ENCODE measurements at regions not wholly inside any gene's neighbourhood (a gene's known extent, or its start where the extent isn't known, plus 50 kb on each side); places are given as distances from the start of the nearest gene placed in this dataset.

DNA sequence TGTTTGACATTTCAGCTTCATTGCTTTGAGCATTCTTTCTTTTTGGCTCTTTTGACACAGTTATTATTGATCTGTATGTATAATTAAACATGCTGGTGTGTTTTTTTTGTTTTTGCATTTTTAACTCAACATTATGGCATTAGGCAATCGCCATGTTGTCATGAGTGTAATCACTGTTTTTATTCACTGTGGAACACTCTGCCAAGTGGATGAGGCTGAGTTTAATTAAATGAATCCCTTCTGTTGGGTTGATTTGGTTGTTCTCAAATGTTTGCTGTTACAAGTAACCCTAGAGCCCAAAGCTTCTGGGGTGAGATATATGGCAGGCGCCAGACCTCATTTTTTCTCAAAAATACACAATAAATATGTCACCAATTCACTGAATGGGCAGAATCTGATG, 428.1 kb downstream of the MATN1 start:
- no peak overlapping the region for H3K27ac ChIP-seq (ENCODE audit: low read depth, low read length)
- H3K9me3 ChIP-seq (ENCODE audit: control insufficient read depth in 1 of 2, low read length in 2 of 2) = no peaks in the 10 kb centered on the region
- H3K4me3 ChIP-seq (ENCODE audit: low read depth in 1 of 2, low read length in 2 of 2) = no peak overlapping the region
- no peaks in the 10 kb centered on the region for H3K36me3 ChIP-seq (ENCODE audit: control insufficient read depth in 1 of 2, insufficient read depth in 2 of 2, low read length in 2 of 2)
- peaks cover 0 to 2% of the 10 kb centered on the region in 2 donors for H3K27me3 ChIP-seq (ENCODE audit: control insufficient read depth in 1 of 2, insufficient read depth in 2 of 2, low read length in 2 of 2)
- H3K9ac ChIP-seq (ENCODE audit: low read depth in 1 of 2, low read length in 2 of 2) = no peak overlapping the region
- H3K4me1 ChIP-seq (ENCODE audit: control insufficient read depth in 1 of 2, insufficient read depth in 2 of 2, low read length in 2 of 2) = no peaks in the 10 kb centered on the region

- Histone ChIP-seq H3K27me3 (ENCODE audit: control insufficient read depth in 1 of 2, insufficient read depth in 2 of 2, low read length in 2 of 2) (peaks cover 0 to 9% of the 10 kb centered on the region in 2 donors), H3K27ac (ENCODE audit: low read depth, low read length) (no peak overlapping the region), H3K9me3 (ENCODE audit: control insufficient read depth in 1 of 2, low read length in 2 of 2) (no peaks in the 10 kb centered on the region), H3K9ac (ENCODE audit: low read depth in 1 of 2, low read length in 2 of 2) (no peak overlapping the region), H3K4me3 (ENCODE audit: low read depth in 1 of 2, low read length in 2 of 2) (no peak overlapping the region), H3K4me1 (ENCODE audit: control insufficient read depth in 1 of 2, insufficient read depth in 2 of 2, low read length in 2 of 2) (no peaks in the 10 kb centered on the region), H3K36me3 (ENCODE audit: control insufficient read depth in 1 of 2, insufficient read depth in 2 of 2, low read length in 2 of 2) (no peaks in the 10 kb centered on the region)
Measured at GRCh38 chr1:30294508-30294907, 428.9 kb downstream of the MATN1 start.

DNA sequence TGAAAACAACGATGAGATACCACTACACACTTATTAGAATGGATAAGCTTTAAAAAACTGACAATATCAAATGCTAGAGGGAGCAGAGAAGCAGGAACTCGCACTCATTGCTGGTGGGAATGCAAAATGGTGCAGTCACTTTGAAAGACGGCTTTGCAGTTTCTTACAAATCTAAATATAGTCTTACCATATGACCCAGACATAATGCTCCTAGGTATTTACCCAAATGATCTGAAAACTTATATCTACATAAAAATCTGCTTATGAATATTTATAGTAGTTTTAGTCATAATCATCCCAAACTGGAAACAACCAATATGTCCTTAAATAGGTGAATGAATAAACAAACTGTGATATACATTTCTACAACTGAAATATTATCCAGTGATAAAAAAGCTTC, 430.9 kb downstream of the MATN1 start:
- no peak overlapping the region for H3K27ac ChIP-seq (ENCODE audit: low read depth, low read length)
- H3K36me3 ChIP-seq (ENCODE audit: control insufficient read depth in 1 of 2, insufficient read depth in 2 of 2, low read length in 2 of 2) = no peaks in the 10 kb centered on the region
- H3K4me1 ChIP-seq (ENCODE audit: control insufficient read depth in 1 of 2, insufficient read depth in 2 of 2, low read length in 2 of 2) = no peaks in the 10 kb centered on the region
- H3K9ac ChIP-seq (ENCODE audit: low read depth in 1 of 2, low read length in 2 of 2) = no peak overlapping the region
- no peak overlapping the region for H3K4me3 ChIP-seq (ENCODE audit: low read depth in 1 of 2, low read length in 2 of 2)
- no peaks in the 10 kb centered on the region for H3K9me3 ChIP-seq (ENCODE audit: control insufficient read depth in 1 of 2, low read length in 2 of 2)
- peaks cover 0 to 9% of the 10 kb centered on the region in 2 donors for H3K27me3 ChIP-seq (ENCODE audit: control insufficient read depth in 1 of 2, insufficient read depth in 2 of 2, low read length in 2 of 2)

DNA sequence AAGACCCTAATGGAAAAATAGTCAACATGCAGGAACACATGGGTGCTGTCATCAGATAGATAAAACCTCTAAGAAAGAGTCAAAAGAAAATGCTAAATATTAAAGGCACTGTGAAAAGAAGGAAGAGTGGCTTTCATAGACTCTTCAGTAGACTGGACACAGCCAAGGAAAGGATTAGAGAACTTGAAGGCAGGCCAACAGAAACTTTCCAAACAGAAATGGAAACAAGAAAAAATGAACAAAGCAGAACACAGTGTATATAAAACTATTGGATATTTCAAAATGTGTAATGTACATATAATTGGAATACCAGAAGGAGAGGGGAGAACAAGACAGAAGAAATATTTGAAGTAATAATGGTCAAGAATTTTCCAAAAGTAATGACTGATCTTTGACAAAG, 431.9 kb downstream of the MATN1 start:
- H3K9ac ChIP-seq (ENCODE audit: low read depth in 1 of 2, low read length in 2 of 2) = no peak overlapping the region
- H3K4me1 ChIP-seq (ENCODE audit: control insufficient read depth in 1 of 2, insufficient read depth in 2 of 2, low read length in 2 of 2) = no peaks in the 10 kb centered on the region
- peaks cover 0 to 9% of the 10 kb centered on the region in 2 donors for H3K27me3 ChIP-seq (ENCODE audit: control insufficient read depth in 1 of 2, insufficient read depth in 2 of 2, low read length in 2 of 2)
- H3K36me3 ChIP-seq (ENCODE audit: control insufficient read depth in 1 of 2, insufficient read depth in 2 of 2, low read length in 2 of 2) = no peaks in the 10 kb centered on the region
- H3K9me3 ChIP-seq (ENCODE audit: control insufficient read depth in 1 of 2, low read length in 2 of 2) = no peaks in the 10 kb centered on the region
- H3K4me3 ChIP-seq (ENCODE audit: low read depth in 1 of 2, low read length in 2 of 2) = no peak overlapping the region
- no peak overlapping the region for H3K27ac ChIP-seq (ENCODE audit: low read depth, low read length)

DNA sequence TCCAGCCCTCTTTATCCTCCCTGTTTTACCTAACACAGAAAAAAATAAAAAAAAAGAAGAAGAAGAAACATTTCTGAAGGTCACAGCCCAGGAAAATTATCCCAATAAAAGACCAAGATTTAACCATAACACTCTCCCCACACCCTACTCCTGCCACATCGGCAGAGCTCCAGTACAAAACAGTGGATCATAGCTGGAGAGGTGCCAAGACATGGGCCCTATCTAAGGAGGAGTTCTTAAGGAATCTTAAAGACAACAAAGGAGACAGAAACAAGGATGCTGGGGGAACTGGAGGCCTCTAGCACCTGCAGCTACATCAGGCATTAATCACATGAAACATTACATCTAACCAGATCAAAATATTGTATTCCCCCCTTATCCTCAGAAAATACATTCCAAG, 432.8 kb downstream of the MATN1 start:
- no peaks in the 10 kb centered on the region for H3K4me1 ChIP-seq (ENCODE audit: control insufficient read depth in 1 of 2, insufficient read depth in 2 of 2, low read length in 2 of 2)
- no peaks in the 10 kb centered on the region for H3K9me3 ChIP-seq (ENCODE audit: control insufficient read depth in 1 of 2, low read length in 2 of 2)
- H3K4me3 ChIP-seq (ENCODE audit: low read depth in 1 of 2, low read length in 2 of 2) = no peak overlapping the region
- no peak overlapping the region for H3K27ac ChIP-seq (ENCODE audit: low read depth, low read length)
- H3K27me3 ChIP-seq (ENCODE audit: control insufficient read depth in 1 of 2, insufficient read depth in 2 of 2, low read length in 2 of 2) = peaks cover 0 to 6% of the 10 kb centered on the region in 2 donors
- no peaks in the 10 kb centered on the region for H3K36me3 ChIP-seq (ENCODE audit: control insufficient read depth in 1 of 2, insufficient read depth in 2 of 2, low read length in 2 of 2)
- no peak overlapping the region for H3K9ac ChIP-seq (ENCODE audit: low read depth in 1 of 2, low read length in 2 of 2)

GRCh38 chr1:30287976-30288375, 435.4 kb downstream of the MATN1 start:
- Histone ChIP-seq H3K27ac (ENCODE audit: low read depth, low read length) (no peak overlapping the region), H3K4me3 (ENCODE audit: low read depth in 1 of 2, low read length in 2 of 2) (no peak overlapping the region), H3K9me3 (ENCODE audit: control insufficient read depth in 1 of 2, low read length in 2 of 2) (no peaks in the 10 kb centered on the region), H3K9ac (ENCODE audit: low read depth in 1 of 2, low read length in 2 of 2) (no peak overlapping the region), H3K4me1 (ENCODE audit: control insufficient read depth in 1 of 2, insufficient read depth in 2 of 2, low read length in 2 of 2) (no peaks in the 10 kb centered on the region), H3K27me3 (ENCODE audit: control insufficient read depth in 1 of 2, insufficient read depth in 2 of 2, low read length in 2 of 2) (peaks cover 0 to 6% of the 10 kb centered on the region in 2 donors), H3K36me3 (ENCODE audit: control insufficient read depth in 1 of 2, insufficient read depth in 2 of 2, low read length in 2 of 2) (no peaks in the 10 kb centered on the region)

DNA sequence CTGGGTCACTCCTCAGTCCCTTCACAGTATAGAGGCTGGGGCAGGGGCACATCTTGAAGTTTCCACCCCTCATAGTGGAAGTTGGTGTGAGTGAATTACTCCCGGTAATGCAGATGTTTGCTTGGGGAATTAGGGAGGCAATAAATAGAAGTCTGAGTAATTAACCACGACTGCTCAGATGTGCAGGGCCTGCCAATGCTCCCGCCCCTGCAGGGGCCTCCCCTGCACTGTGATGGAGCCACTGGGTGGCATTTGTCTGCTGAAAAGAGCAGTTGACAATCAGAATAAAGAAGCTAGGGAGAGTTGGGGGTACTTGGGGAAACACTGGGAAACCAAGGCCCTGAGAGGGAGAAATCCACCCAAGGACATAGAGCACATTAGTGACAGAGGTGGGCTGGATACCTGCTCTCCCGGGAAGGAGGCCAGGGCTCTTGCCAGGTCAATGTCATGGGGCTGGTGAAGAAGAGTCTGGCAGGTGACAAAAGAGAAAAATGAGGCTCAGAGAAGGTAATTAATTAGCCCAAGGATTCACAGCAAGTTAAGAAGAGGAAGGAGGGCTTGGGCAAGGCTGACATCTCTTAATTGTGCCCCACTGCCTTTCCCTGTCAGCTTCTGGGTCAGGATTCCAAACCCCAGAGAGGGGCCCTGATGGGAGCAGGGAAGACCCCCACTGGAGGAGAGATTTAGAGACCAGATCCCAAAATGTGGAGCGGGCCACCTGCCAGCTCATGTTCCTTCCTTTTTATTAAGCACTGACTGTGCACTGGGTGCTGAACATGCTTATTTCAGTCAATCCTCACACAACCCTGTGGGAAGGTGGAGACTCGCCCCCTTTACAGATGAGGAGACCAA, 436.2 kb downstream of the MATN1 start:
- Histone ChIP-seq H3K9ac (ENCODE audit: low read depth in 1 of 2, low read length in 2 of 2) (no peak overlapping the region), H3K4me3 (ENCODE audit: low read depth in 1 of 2, low read length in 2 of 2) (no peak overlapping the region), H3K27ac (ENCODE audit: low read depth, low read length) (no peak overlapping the region), H3K9me3 (ENCODE audit: control insufficient read depth in 1 of 2, low read length in 2 of 2) (no peaks in the 10 kb centered on the region), H3K4me1 (ENCODE audit: control insufficient read depth in 1 of 2, insufficient read depth in 2 of 2, low read length in 2 of 2) (no peaks in the 10 kb centered on the region), H3K36me3 (ENCODE audit: control insufficient read depth in 1 of 2, insufficient read depth in 2 of 2, low read length in 2 of 2) (no peaks in the 10 kb centered on the region), H3K27me3 (ENCODE audit: control insufficient read depth in 1 of 2, insufficient read depth in 2 of 2, low read length in 2 of 2) (peaks cover 0 to 6% of the 10 kb centered on the region in 2 donors)

DNA sequence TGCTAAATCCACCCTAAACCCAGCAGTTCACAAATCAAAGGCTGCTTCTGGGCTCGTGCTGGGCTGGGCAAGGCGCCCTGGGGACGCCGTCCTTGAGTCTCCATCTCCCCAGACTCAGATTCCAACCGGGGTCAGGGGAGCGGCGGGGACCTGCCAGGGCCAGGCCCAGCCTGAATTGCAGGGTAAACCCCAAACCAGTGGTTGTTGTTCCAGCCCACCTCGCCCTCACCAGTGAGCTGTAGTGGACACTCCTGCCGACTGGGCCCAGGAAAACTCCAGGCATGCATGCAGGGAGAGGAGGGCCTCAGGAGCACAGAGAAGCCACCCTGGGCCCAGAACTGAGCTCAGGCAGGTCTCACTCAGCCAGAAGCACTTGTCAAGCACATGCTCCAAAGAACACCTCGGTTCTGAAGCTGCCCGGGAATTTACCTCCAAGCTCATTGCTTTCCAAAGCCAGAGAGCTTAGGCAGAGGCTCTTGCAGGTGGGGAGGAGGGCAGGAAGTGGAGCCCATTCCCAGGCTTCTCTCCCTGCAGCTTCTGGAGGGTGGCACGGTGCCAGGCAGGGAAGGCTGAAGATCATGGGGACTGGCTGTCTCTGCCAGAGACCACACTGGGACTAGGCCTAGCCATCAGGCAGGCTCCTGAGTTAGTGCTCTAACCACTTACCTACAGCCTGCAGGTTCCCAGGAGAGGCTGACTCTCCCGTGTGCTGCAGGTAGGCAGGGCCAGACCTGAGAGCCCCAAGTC, 437.0 kb downstream of the MATN1 start:
- Histone ChIP-seq H3K4me1 (ENCODE audit: control insufficient read depth in 1 of 2, insufficient read depth in 2 of 2, low read length in 2 of 2) (no peaks in the 10 kb centered on the region), H3K9me3 (ENCODE audit: control insufficient read depth in 1 of 2, low read length in 2 of 2) (no peaks in the 10 kb centered on the region), H3K9ac (ENCODE audit: low read depth in 1 of 2, low read length in 2 of 2) (no peak overlapping the region), H3K4me3 (ENCODE audit: low read depth in 1 of 2, low read length in 2 of 2) (no peak overlapping the region), H3K27me3 (ENCODE audit: control insufficient read depth in 1 of 2, insufficient read depth in 2 of 2, low read length in 2 of 2) (peaks cover 0 to 6% of the 10 kb centered on the region in 2 donors), H3K36me3 (ENCODE audit: control insufficient read depth in 1 of 2, insufficient read depth in 2 of 2, low read length in 2 of 2) (no peaks in the 10 kb centered on the region), H3K27ac (ENCODE audit: low read depth, low read length) (no peak overlapping the region)

DNA sequence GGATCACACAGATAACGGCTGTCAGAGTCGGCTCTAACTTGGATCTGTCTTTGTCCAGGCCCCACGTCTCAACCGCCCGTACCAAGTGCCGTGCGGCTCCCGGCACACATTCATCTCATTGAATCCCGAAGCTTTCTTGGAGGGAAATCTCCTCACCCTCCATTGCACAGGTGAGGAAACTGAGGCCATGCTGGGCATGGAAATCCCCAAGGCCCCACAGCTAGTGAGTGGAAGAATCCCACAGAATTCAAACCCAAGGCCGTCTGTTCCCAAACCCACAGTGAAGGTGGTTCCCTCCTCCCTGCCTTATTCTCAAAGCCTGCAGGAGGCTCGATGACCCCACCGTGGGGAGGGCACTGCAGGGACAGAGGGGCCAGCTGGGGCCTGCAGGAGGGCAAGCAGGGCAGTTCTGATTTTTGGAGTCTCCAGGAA, 437.9 kb downstream of the MATN1 start:
- no peaks in the 10 kb centered on the region for H3K4me1 ChIP-seq (ENCODE audit: control insufficient read depth in 1 of 2, insufficient read depth in 2 of 2, low read length in 2 of 2)
- no peak overlapping the region for H3K4me3 ChIP-seq (ENCODE audit: low read depth in 1 of 2, low read length in 2 of 2)
- H3K27me3 ChIP-seq (ENCODE audit: control insufficient read depth in 1 of 2, insufficient read depth in 2 of 2, low read length in 2 of 2) = peaks cover 0 to 6% of the 10 kb centered on the region in 2 donors
- H3K9me3 ChIP-seq (ENCODE audit: control insufficient read depth in 1 of 2, low read length in 2 of 2) = no peaks in the 10 kb centered on the region
- no peak overlapping the region for H3K9ac ChIP-seq (ENCODE audit: low read depth in 1 of 2, low read length in 2 of 2)
- no peaks in the 10 kb centered on the region for H3K36me3 ChIP-seq (ENCODE audit: control insufficient read depth in 1 of 2, insufficient read depth in 2 of 2, low read length in 2 of 2)
- no peak overlapping the region for H3K27ac ChIP-seq (ENCODE audit: low read depth, low read length)

DNA sequence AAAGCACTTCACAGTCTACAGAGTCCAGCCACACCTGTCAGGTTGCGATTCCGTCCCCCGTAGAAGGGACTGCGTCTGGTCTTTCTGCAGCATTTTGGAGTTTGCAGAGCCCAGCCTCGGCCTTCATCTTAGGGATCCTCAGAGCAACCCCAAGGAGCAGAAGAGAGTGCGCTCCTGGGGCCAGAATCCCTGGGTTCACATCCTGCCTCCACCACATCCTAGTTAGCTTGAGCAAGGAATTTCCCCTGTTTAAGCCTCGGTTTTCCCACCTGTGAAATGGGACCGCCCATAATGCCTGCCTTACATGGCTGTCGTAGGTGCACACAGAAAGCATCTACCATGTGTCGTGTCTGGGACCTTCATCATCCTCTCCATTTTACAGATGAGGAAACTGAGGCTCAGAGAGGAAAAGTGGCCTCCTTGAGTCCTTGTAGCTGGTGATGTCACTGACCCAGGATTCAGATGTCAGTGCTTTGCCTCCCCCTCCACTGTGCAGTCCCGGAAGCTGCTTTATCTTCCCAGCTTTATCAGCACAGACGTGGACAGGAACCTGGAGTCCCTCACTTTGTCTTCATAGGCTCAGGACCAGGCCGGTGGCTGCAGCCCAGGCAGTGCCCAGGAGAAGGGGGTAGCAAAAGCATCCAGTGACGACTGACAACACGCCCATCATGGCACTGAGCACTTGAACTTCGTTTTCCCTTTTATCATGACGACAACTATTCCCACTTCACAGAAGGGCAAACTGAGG, 438.5 kb downstream of the MATN1 start:
- Histone ChIP-seq H3K27me3 (ENCODE audit: control insufficient read depth in 1 of 2, insufficient read depth in 2 of 2, low read length in 2 of 2) (peaks cover 0 to 4% of the 10 kb centered on the region in 2 donors), H3K36me3 (ENCODE audit: control insufficient read depth in 1 of 2, insufficient read depth in 2 of 2, low read length in 2 of 2) (no peaks in the 10 kb centered on the region), H3K9ac (ENCODE audit: low read depth in 1 of 2, low read length in 2 of 2) (no peak overlapping the region), H3K27ac (ENCODE audit: low read depth, low read length) (no peak overlapping the region), H3K4me3 (ENCODE audit: low read depth in 1 of 2, low read length in 2 of 2) (no peak overlapping the region), H3K4me1 (ENCODE audit: control insufficient read depth in 1 of 2, insufficient read depth in 2 of 2, low read length in 2 of 2) (no peaks in the 10 kb centered on the region), H3K9me3 (ENCODE audit: control insufficient read depth in 1 of 2, low read length in 2 of 2) (no peaks in the 10 kb centered on the region)

Data from duodenal mucosa (tissue), 2 donors.